Uterus (tissue), 3 donors: ENCODE measurements at regions not wholly inside any gene's neighbourhood (a gene's known extent, or its start where the extent isn't known, plus 50 kb on each side); places are given as distances from the start of the nearest gene placed in this dataset.

ENCODE experiments used
- DNase-seq, 2 donors: peaks; one replicate each; pipeline ENCODE4 v3.0.0-alpha.2; 2019 to 2020
- H3K27ac ChIP-seq, 2 donors: fragments of 200-600 bp; sonication (generic); 1 replicate in 1 of 2; 2 replicates in 1 of 2; pipeline ENCODE4 v1.5.1; 2016 to 2018
- H3K27me3 ChIP-seq, 2 donors: fragments of 200-600 bp; sonication (generic); one replicate each; pipeline ENCODE4 v1.5.1; 2018 to 2019; ENCODE audit warnings: control low read depth in 1 of 2
- H3K36me3 ChIP-seq, 2 donors: fragments of 200-600 bp; sonication (generic); one replicate each; pipeline ENCODE4 v1.5.1; 2019; ENCODE audit warnings: control low read depth in 1 of 2
- H3K4me1 ChIP-seq, 2 donors: fragments of 200-600 bp; sonication (generic); one replicate each; pipeline ENCODE4 v1.5.1; 2018 to 2019; ENCODE audit warnings: control low read depth in 1 of 2
- H3K4me3 ChIP-seq, 2 donors: fragments of 200-600 bp; sonication (generic); 1 replicate in 1 of 2; 2 replicates in 1 of 2; pipeline ENCODE4 v1.5.1; 2018 to 2019; ENCODE audit warnings: mild to moderate bottlenecking in 1 of 2
- H3K9me3 ChIP-seq, 2 donors: fragments of 200-600 bp; sonication (generic); one replicate each; pipeline ENCODE4 v1.5.1; 2019; ENCODE audit warnings: control low read depth in 1 of 2
- CTCF ChIP-seq, 4 experiments: fragments of 200-600 bp in 2 of 4; fragments of 450-650 bp in 2 of 4; sonication (generic) in 2 of 4; IDR thresholded peaks; one replicate each; pipeline ENCODE4 v1.5.1; 2016 to 2019; ENCODE audit warnings: antibody characterized with exemption in 4 of 4, mild to moderate bottlenecking in 2 of 4, moderate library complexity in 1 of 4
- POLR2A ChIP-seq, 2 donors: fragments of 450-650 bp; IDR thresholded peaks; one replicate each; pipeline ENCODE4 v1.6.1; 2016; ENCODE audit warnings: antibody characterized with exemption in 2 of 2, mild to moderate bottlenecking in 1 of 2, moderate library complexity in 1 of 2
- intact Hi-C: fragments of 100-400 bp; cut with DNase I; formaldehyde crosslinking; loops from one replicate; pipeline ENCODE4 v1.15.1; 2023; ENCODE audit warnings: low total_unique reads
- donor health status: DM: yes; HTN: yes; CAD: no.

GRCh38 chr4:34035225-34035624 is 2209.1 kb downstream of the ARAP2 start:
- intact Hi-C loops: no loop called here
- Histone ChIP-seq H3K4me3 (no peak overlapping the region), H3K9me3 (no peaks in the 10 kb centered on the region), H3K4me1 (no peaks in the 10 kb centered on the region), H3K27me3 (no peaks in the 10 kb centered on the region), H3K27ac (no peak overlapping the region), H3K36me3 (peaks cover 0 to 4% of the 10 kb centered on the region in 2 donors)
- DNase-seq: no peak
- TF ChIP-seq POLR2A (IDR thresholded peaks at IDR 0.05) (no peak), CTCF (IDR thresholded peaks at IDR 0.05) (no peak)

- TF ChIP-seq CTCF (IDR thresholded peaks at IDR 0.05) (no peak), POLR2A (IDR thresholded peaks at IDR 0.05) (no peak)
- intact Hi-C loops: no loop called here
- H3K36me3 ChIP-seq: peaks cover 0 to 4% of the 10 kb centered on the region in 2 donors
- H3K4me1 ChIP-seq: no peaks in the 10 kb centered on the region
- H3K9me3 ChIP-seq: no peaks in the 10 kb centered on the region
- DNase-seq: no peak
- H3K27me3 ChIP-seq: no peaks in the 10 kb centered on the region
- H3K4me3 ChIP-seq: no peak overlapping the region
- no peak overlapping the region for H3K27ac ChIP-seq
These were observed 2207.0 kb downstream of the ARAP2 start for GRCh38 chr4:34037280-34037679.

GRCh38 chr4:34039766-34040165 is 2204.5 kb downstream of the ARAP2 start:
- intact Hi-C loops: no loop called here
- Histone ChIP-seq H3K9me3 (no peaks in the 10 kb centered on the region), H3K27ac (no peak overlapping the region)

GRCh38 chr4:34043131-34043530 is 2201.2 kb downstream of the ARAP2 start:
- intact Hi-C loops: no loop called here
- no peak overlapping the region for H3K4me3 ChIP-seq
- DNase-seq: no peak
- H3K4me1 ChIP-seq: no peaks in the 10 kb centered on the region
- no peaks in the 10 kb centered on the region for H3K27me3 ChIP-seq
- no peaks in the 10 kb centered on the region for H3K9me3 ChIP-seq
- H3K27ac ChIP-seq: no peak overlapping the region
- H3K36me3 ChIP-seq: no peaks in the 10 kb centered on the region
- TF ChIP-seq POLR2A (IDR thresholded peaks at IDR 0.05): no peak
- no peak for TF ChIP-seq CTCF (IDR thresholded peaks at IDR 0.05)

More at GRCh38 chr4:34039766-34040165, 2204.5 kb downstream of the ARAP2 start:
- Histone ChIP-seq H3K36me3 (no peaks in the 10 kb centered on the region), H3K27me3 (no peaks in the 10 kb centered on the region), H3K4me3 (no peak overlapping the region), H3K4me1 (no peaks in the 10 kb centered on the region)
- no peak for DNase-seq
- TF ChIP-seq CTCF (IDR thresholded peaks at IDR 0.05): no peak

GRCh38 chr4:34046580-34046979 is 2197.7 kb downstream of the ARAP2 start:
- Histone ChIP-seq H3K27ac (no peak overlapping the region), H3K4me3 (no peak overlapping the region), H3K4me1 (no peaks in the 10 kb centered on the region), H3K9me3 (no peaks in the 10 kb centered on the region), H3K36me3 (no peaks in the 10 kb centered on the region), H3K27me3 (no peaks in the 10 kb centered on the region)
- intact Hi-C loops: no loop called here
- no peak for DNase-seq
- no peak for TF ChIP-seq POLR2A (IDR thresholded peaks at IDR 0.05)
- TF ChIP-seq CTCF (IDR thresholded peaks at IDR 0.05): no peak
